ENCODE measurements at regions not wholly inside any gene's neighbourhood (a gene's known extent, or its start where the extent isn't known, plus 50 kb on each side); places are given as distances from the start of the nearest gene placed in this dataset.

- DNase-seq (ENCODE audit: low read depth, low spot score), result no peak
- ChIA-PET CTCF (no interaction called here), POLR2A (no interaction called here), RAD21 (ENCODE audit: low non-redundant PET in 1 of 2, low total read pairs in 2 of 2, uncharacterized antibody in 2 of 2, unreplicated experiment in 2 of 2) (no interaction called here)
- no TSS peak for BruUV-seq (replicated peaks)
- no peak overlapping the region for H3K4me3 ChIP-seq (replicated peaks in 1 of 2; ENCODE audit: low read depth in 1 of 2, low read length in 2 of 2)
- H3K27ac ChIP-seq (ENCODE audit: low read depth, low read length), result no peak overlapping the region
- no peak for ATAC-seq
- H3K9me2 ChIP-seq (ENCODE audit: insufficient read depth), result no peaks in the 10 kb centered on the region
- H3K4me2 ChIP-seq (ENCODE audit: low read length), result no peak overlapping the region
- H4K20me1 ChIP-seq (ENCODE audit: insufficient read depth), result no peaks in the 10 kb centered on the region
- H3K36me3 ChIP-seq (ENCODE audit: control insufficient read depth in 1 of 2, insufficient read depth in 2 of 2, low read length in 2 of 2), result no peaks in the 10 kb centered on the region
- H2AFZ ChIP-seq (ENCODE audit: low read depth, low read length, poor library complexity, severe bottlenecking), result no peak overlapping the region
- H3K27me3 ChIP-seq (ENCODE audit: insufficient read depth, low read length), result peaks cover 25% of the 10 kb centered on the region
- TF ChIP-seq SP1 (IDR thresholded peaks at IDR 0.05; ENCODE audit: low read depth) (no peak), EZH2phosphoT487 (IDR thresholded peaks at IDR 0.05; ENCODE audit: borderline replicate concordance) (no peak), CBX3 (IDR thresholded peaks at IDR 0.05; ENCODE audit: low read depth) (no peak), RAD21 (IDR thresholded peaks at IDR 0.05; ENCODE audit: low read depth) (no peak), CEBPB (IDR thresholded peaks at IDR 0.05; ENCODE audit: low read depth) (no peak), ZFX (IDR thresholded peaks at IDR 0.05) (no peak), ZNF274 (IDR thresholded peaks at IDR 0.05; ENCODE audit: low read depth, low read length) (no peak), FOSL1 (IDR thresholded peaks at IDR 0.05; ENCODE audit: low read depth) (no peak), SIN3A (IDR thresholded peaks at IDR 0.05; ENCODE audit: low read depth) (no peak), ATF3 (IDR thresholded peaks at IDR 0.05) (no peak), YY1 (IDR thresholded peaks at IDR 0.05; ENCODE audit: extremely low read depth, insufficient replicate concordance, low read depth, low read length) (no peak)
- intact Hi-C loops (cut with micrococcal nuclease), result no loop called here
- 0 out of 4 replicates have a peak, but pooled peaks cover 0 to 5% of the 10 kb centered on the region in 2 experiments for H3K9me3 ChIP-seq (ENCODE audit: control insufficient read depth in 1 of 2, insufficient read depth in 1 of 2, low read depth in 1 of 2, low read length in 2 of 2)
- H3K4me1 ChIP-seq (ENCODE audit: control insufficient read depth in 1 of 2, insufficient read depth in 2 of 2, low read length in 2 of 2), result no peaks in the 10 kb centered on the region
- no peaks in the 10 kb centered on the region for H3K79me2 ChIP-seq (ENCODE audit: insufficient read depth, low read length)
- no peak overlapping the region for H3K9ac ChIP-seq (ENCODE audit: low read length)
Observed at GRCh38 chr1:38197312-38198061, 150.9 kb upstream of the POU3F1 start.

DNA sequence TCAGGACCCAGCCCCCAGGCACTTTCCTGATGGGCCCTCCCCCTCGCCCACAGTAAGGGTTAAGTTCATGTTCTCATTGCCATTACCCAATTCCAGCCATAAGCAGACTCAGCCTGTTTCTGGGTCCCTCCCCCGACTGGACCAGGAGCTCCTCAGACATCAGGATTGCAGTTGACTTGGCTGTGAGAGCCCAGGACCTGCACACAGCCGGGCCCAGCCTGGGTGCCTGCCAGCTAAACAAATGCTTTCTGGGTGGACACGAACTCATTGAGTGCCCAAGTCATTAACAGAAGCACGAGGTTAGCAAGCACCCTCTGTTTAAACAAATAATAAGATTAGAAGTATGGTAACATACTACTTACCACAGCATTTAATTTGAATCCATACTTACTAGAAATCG lies 147.9 kb upstream of the POU3F1 start:
- H3K9me3 ChIP-seq (ENCODE audit: control insufficient read depth in 1 of 2, insufficient read depth in 1 of 2, low read depth in 1 of 2, low read length in 2 of 2), result no peaks in the 10 kb centered on the region
- ChIA-PET CTCF (no interaction called here), POLR2A (no interaction called here), RAD21 (ENCODE audit: low non-redundant PET in 1 of 2, low total read pairs in 2 of 2, uncharacterized antibody in 2 of 2, unreplicated experiment in 2 of 2) (no interaction called here)
- TF ChIP-seq CBX3 (IDR thresholded peaks at IDR 0.05; ENCODE audit: low read depth) (no peak), ELF1 (IDR thresholded peaks at IDR 0.05; ENCODE audit: borderline replicate concordance, low read depth) (no peak)
- TF ChIP-seq, protein P1, sequence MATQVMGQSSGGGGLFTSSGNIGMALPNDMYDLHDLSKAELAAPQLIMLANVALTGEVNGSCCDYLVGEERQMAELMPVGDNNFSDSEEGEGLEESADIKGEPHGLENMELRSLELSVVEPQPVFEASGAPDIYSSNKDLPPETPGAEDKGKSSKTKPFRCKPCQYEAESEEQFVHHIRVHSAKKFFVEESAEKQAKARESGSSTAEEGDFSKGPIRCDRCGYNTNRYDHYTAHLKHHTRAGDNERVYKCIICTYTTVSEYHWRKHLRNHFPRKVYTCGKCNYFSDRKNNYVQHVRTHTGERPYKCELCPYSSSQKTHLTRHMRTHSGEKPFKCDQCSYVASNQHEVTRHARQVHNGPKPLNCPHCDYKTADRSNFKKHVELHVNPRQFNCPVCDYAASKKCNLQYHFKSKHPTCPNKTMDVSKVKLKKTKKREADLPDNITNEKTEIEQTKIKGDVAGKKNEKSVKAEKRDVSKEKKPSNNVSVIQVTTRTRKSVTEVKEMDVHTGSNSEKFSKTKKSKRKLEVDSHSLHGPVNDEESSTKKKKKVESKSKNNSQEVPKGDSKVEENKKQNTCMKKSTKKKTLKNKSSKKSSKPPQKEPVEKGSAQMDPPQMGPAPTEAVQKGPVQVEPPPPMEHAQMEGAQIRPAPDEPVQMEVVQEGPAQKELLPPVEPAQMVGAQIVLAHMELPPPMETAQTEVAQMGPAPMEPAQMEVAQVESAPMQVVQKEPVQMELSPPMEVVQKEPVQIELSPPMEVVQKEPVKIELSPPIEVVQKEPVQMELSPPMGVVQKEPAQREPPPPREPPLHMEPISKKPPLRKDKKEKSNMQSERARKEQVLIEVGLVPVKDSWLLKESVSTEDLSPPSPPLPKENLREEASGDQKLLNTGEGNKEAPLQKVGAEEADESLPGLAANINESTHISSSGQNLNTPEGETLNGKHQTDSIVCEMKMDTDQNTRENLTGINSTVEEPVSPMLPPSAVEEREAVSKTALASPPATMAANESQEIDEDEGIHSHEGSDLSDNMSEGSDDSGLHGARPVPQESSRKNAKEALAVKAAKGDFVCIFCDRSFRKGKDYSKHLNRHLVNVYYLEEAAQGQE (IDR thresholded peaks at IDR 0.05; ENCODE audit: low read depth), result no peak
- no peak for ATAC-seq
- no TSS peak for BruUV-seq (replicated peaks)
- no peak overlapping the region for H3K27ac ChIP-seq (ENCODE audit: low read depth, low read length)
- no peak overlapping the region for H3K9ac ChIP-seq (ENCODE audit: low read length)
- H3K4me1 ChIP-seq (ENCODE audit: control insufficient read depth in 1 of 2, insufficient read depth in 2 of 2, low read length in 2 of 2), result no peaks in the 10 kb centered on the region
- H2AFZ ChIP-seq (ENCODE audit: low read depth, low read length, poor library complexity, severe bottlenecking), result no peak overlapping the region
- H3K79me2 ChIP-seq (ENCODE audit: insufficient read depth, low read length), result no peaks in the 10 kb centered on the region
- no peak overlapping the region for H3K4me3 ChIP-seq (replicated peaks in 1 of 2; ENCODE audit: low read depth in 1 of 2, low read length in 2 of 2)
- no peaks in the 10 kb centered on the region for H4K20me1 ChIP-seq (ENCODE audit: insufficient read depth)
- no peaks in the 10 kb centered on the region for H3K36me3 ChIP-seq (ENCODE audit: control insufficient read depth in 1 of 2, insufficient read depth in 2 of 2, low read length in 2 of 2)
- no peaks in the 10 kb centered on the region for H3K9me2 ChIP-seq (ENCODE audit: insufficient read depth)
- peaks cover 19% of the 10 kb centered on the region for H3K27me3 ChIP-seq (ENCODE audit: insufficient read depth, low read length)
- DNase-seq (ENCODE audit: low read depth, low spot score), result no peak
- intact Hi-C loops (cut with micrococcal nuclease), result no loop called here
- H3K4me2 ChIP-seq (ENCODE audit: low read length), result no peak overlapping the region
